GM18499 (cell line): ENCODE measurements at regions not wholly inside any gene's neighbourhood (a gene's known extent, or its start where the extent isn't known, plus 50 kb on each side); places are given as distances from the start of the nearest gene placed in this dataset.
A peak's percentile ranks its signal among the peaks of the same experiment; 100 is the strongest.
"Not testable (repeated sequence)": the region's sequence is repeated elsewhere in the genome, so short reads cannot be mapped to it uniquely, and the experiment has no call there.

Source experiments
- ATAC-seq: cut with Tn5 transposase; IDR thresholded peaks from one replicate; pipeline ENCODE4 v1.9.1; 2021; ENCODE audit warnings: moderate number of reproducible peaks; ENCODE audit not compliant: insufficient read depth, unreplicated experiment

- peak; percentile 99 for ATAC-seq
Observed at GRCh38 chr2:211203986-211204385, 647.6 kb downstream of the CPS1 start.

- ATAC-seq, result peak; percentile 10
Observed at GRCh38 chr2:211204456-211204855, 648.1 kb downstream of the CPS1 start.

- ATAC-seq, result no peak
Observed at GRCh38 chr2:211204902-211205301, 648.5 kb downstream of the CPS1 start.

GRCh38 chr2:211205358-211205757 is 649.0 kb downstream of the CPS1 start:
- no peak for ATAC-seq

GRCh38 chr2:211205836-211206235 is 649.4 kb downstream of the CPS1 start:
- ATAC-seq, result no peak

GRCh38 chr2:211216221-211216620 is 659.8 kb downstream of the CPS1 start:
- ATAC-seq, result no peak

- ATAC-seq, result not testable (repeated sequence)
Observed at GRCh38 chr2:211219548-211219947, 663.1 kb downstream of the CPS1 start.

GRCh38 chr2:211225784-211226183 is 669.4 kb downstream of the CPS1 start:
- ATAC-seq, result no peak

- ATAC-seq, result no peak
Observed at GRCh38 chr2:211228559-211228958, 672.2 kb downstream of the CPS1 start.

GRCh38 chr2:211237586-211238275 is 681.3 kb downstream of the CPS1 start:
- ATAC-seq, result no peak

GRCh38 chr2:211241891-211242290 is 685.5 kb downstream of the CPS1 start:
- no peak for ATAC-seq

GRCh38 chr2:211247751-211248150 is 691.4 kb downstream of the CPS1 start:
- no peak for ATAC-seq

- ATAC-seq, result no peak
Observed at GRCh38 chr2:211248841-211249240, 692.4 kb downstream of the CPS1 start.

- no peak for ATAC-seq
Observed at GRCh38 chr2:211251016-211251415, 694.6 kb downstream of the CPS1 start.

- ATAC-seq, result no peak
Observed at GRCh38 chr2:211258646-211259335, 702.4 kb downstream of the CPS1 start.

GRCh38 chr2:211259831-211260476 is 703.6 kb downstream of the CPS1 start:
- no peak for ATAC-seq

- no peak for ATAC-seq
Observed at GRCh38 chr2:211270257-211270656, 713.9 kb downstream of the CPS1 start.

GRCh38 chr2:211281430-211282073 is 725.2 kb downstream of the CPS1 start:
- ATAC-seq, result no peak

GRCh38 chr2:211302676-211303075 is 746.3 kb downstream of the CPS1 start:
- ATAC-seq, result no peak

GRCh38 chr2:211306929-211307328 is 750.5 kb downstream of the CPS1 start:
- no peak for ATAC-seq
